ENCODE measurements at regions not wholly inside any gene's neighbourhood (a gene's known extent, or its start where the extent isn't known, plus 50 kb on each side); places are given as distances from the start of the nearest gene placed in this dataset.
"Not testable (repeated sequence)": the region's sequence is repeated elsewhere in the genome, so short reads cannot be mapped to it uniquely, and the experiment has no call there.

DNA sequence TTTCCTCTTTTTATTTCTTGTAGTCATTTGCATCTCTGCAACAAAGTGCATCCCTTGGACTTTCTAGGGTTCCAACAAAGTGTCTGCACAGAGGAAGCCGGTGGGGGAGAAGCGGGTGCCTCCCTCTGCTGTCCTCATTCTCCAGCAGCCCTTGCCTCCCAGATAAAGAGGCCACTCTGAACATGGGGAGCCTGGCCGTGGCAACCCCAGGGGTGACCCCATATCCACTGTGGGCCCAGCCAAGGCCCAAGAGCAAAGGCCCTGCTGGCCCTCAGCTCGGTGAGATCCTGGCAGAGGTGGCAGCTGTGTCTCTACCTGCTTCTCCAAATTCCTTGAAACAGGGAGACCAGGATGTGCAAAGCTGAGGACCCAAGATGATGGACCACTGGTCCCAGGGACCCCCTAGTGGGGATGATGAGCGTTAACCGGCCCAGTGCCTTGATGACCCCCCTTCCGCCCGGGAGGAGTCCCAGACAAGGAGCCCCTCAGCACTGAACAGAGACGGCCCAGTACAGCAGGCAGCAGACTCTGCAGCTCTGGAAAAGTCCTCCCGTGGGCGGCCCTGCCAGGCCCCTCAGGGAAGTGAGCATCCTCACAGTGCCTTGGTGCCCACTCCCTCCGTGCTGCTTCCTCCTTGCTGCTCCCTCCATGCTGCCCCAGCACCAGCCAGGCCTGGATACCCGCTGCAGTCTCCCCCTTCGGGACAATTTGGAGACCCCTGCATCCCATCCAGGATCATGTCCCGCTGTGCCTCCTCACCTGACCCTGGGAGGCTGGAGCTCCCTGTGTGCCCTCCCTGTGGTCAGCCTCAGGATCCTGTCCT is 62.5 kb downstream of the MRPL36 start:
- H3K27ac ChIP-seq (ENCODE audit: low read depth, low read length): no peak overlapping the region
- peaks cover 7% of the 10 kb centered on the region for H3K27me3 ChIP-seq (ENCODE audit: control insufficient read depth, insufficient read depth, low read length)
- no peak overlapping the region for H3K9ac ChIP-seq (ENCODE audit: low read length)
- peaks cover 12% of the 10 kb centered on the region for H3K9me3 ChIP-seq (ENCODE audit: control insufficient read depth, insufficient read depth, low read depth, low read length)
- H3K4me1 ChIP-seq (ENCODE audit: control insufficient read depth, insufficient read depth, low read length): no peaks in the 10 kb centered on the region
- no peak overlapping the region for H3K4me3 ChIP-seq (ENCODE audit: low read depth, low read length)
- no peaks in the 10 kb centered on the region for H3K36me3 ChIP-seq (ENCODE audit: control insufficient read depth, insufficient read depth, low read length)

DNA sequence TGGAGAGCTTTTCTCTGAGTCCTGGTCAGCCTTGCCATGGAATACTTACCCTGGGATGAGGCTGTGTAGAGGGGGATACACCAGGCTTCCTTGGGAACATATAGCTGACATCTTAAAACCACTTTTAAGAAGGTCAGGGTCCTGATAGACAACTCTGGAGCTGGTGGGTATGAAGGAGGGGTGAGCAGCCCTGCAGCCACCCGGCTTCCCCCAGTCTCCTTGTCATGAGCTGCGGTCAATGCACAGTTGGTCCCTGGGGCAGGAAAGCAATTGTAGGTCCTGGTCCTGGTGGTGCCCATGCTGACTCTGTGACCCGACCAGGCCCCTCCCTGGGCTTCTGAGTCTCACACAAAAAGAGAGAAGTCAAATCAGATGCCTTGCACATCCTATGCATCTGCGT is 63.6 kb downstream of the MRPL36 start:
- H3K36me3 ChIP-seq (ENCODE audit: control insufficient read depth, insufficient read depth, low read length): no peaks in the 10 kb centered on the region
- no peak overlapping the region for H3K27ac ChIP-seq (ENCODE audit: low read depth, low read length)
- no peaks in the 10 kb centered on the region for H3K4me1 ChIP-seq (ENCODE audit: control insufficient read depth, insufficient read depth, low read length)
- H3K4me3 ChIP-seq (ENCODE audit: low read depth, low read length): no peak overlapping the region
- no peak overlapping the region for H3K9ac ChIP-seq (ENCODE audit: low read length)
- H3K27me3 ChIP-seq (ENCODE audit: control insufficient read depth, insufficient read depth, low read length): peaks cover 7% of the 10 kb centered on the region
- peaks cover 12% of the 10 kb centered on the region for H3K9me3 ChIP-seq (ENCODE audit: control insufficient read depth, insufficient read depth, low read depth, low read length)

GRCh38 chr5:1735320-1735970 is 64.2 kb downstream of the MRPL36 start:
- Histone ChIP-seq H3K36me3 (ENCODE audit: control insufficient read depth, insufficient read depth, low read length) (no peaks in the 10 kb centered on the region), H3K27ac (ENCODE audit: low read depth, low read length) (no peak overlapping the region), H3K27me3 (ENCODE audit: control insufficient read depth, insufficient read depth, low read length) (peaks cover 7% of the 10 kb centered on the region), H3K9ac (ENCODE audit: low read length) (no peak overlapping the region), H3K9me3 (ENCODE audit: control insufficient read depth, insufficient read depth, low read depth, low read length) (peaks cover 12% of the 10 kb centered on the region), H3K4me1 (ENCODE audit: control insufficient read depth, insufficient read depth, low read length) (no peaks in the 10 kb centered on the region), H3K4me3 (ENCODE audit: low read depth, low read length) (no peak overlapping the region)

DNA sequence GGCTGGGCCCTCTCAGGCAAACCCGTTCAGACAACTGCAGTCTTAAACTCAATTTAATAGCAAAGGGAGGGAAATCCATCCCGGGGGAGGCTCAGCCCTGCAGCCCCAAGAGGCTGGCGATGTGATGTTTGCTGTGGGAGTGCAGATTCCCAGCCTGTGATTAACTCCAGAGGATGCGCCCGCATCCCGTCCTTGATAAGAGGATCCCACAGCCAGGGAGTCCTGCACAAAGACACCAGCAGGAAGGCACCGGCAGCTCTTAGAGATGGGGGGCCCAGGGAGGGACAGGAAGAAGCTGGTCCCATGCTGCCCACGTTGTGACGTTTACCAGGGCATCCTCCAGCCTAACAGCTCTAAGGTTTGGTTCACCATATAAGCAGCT is 64.7 kb downstream of the MRPL36 start:
- H3K4me1 ChIP-seq (ENCODE audit: control insufficient read depth, insufficient read depth, low read length): no peaks in the 10 kb centered on the region

DNA sequence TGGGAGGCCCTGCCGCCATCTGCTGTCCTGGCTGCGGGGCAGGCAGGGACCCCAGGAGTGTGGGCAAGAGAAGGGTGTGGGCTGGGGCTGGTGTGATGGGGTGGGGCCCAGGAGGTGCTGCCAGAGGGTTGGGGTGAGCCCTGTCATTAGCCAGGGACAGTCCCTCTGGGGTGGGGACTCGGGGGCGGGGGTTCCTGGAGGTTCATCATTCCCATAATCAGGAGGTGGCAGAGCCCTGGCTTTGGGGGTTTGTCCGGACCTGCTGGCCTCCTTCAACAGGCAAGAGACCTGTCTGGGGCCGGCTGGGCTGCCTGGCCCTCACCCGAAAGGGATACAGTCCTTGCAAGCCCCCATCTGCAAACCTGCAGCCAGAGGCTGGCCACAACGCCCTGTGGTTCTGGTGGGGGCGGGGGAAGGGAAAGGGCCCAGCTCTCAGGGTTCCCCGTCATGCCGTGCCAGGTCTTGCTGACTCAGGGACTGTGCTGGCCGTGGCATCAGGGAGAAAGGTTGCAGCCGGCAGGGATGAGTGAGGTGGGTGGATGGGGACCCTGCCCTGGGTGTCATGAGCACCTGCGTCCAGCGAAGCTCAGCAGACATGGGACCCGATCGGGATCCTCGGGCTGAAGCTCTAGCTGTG is 65.2 kb downstream of the MRPL36 start:
- Histone ChIP-seq H3K4me1 (ENCODE audit: control insufficient read depth, insufficient read depth, low read length) (no peaks in the 10 kb centered on the region), H3K36me3 (ENCODE audit: control insufficient read depth, insufficient read depth, low read length) (no peaks in the 10 kb centered on the region), H3K27me3 (ENCODE audit: control insufficient read depth, insufficient read depth, low read length) (peaks cover 7% of the 10 kb centered on the region), H3K27ac (ENCODE audit: low read depth, low read length) (no peak overlapping the region), H3K9me3 (ENCODE audit: control insufficient read depth, insufficient read depth, low read depth, low read length) (peaks cover 6% of the 10 kb centered on the region; the same call in 1 of the 2 replicates), H3K4me3 (ENCODE audit: low read depth, low read length) (no peak overlapping the region), H3K9ac (ENCODE audit: low read length) (no peak overlapping the region)

More for the DNA sequence above, 64.7 kb downstream of the MRPL36 start:
- Histone ChIP-seq H3K27me3 (ENCODE audit: control insufficient read depth, insufficient read depth, low read length) (peaks cover 7% of the 10 kb centered on the region), H3K36me3 (ENCODE audit: control insufficient read depth, insufficient read depth, low read length) (no peaks in the 10 kb centered on the region), H3K4me3 (ENCODE audit: low read depth, low read length) (no peak overlapping the region), H3K9me3 (ENCODE audit: control insufficient read depth, insufficient read depth, low read depth, low read length) (peaks cover 11% of the 10 kb centered on the region), H3K27ac (ENCODE audit: low read depth, low read length) (no peak overlapping the region), H3K9ac (ENCODE audit: low read length) (no peak overlapping the region)

- Histone ChIP-seq H3K36me3 (ENCODE audit: control insufficient read depth, insufficient read depth, low read length) (no peaks in the 10 kb centered on the region), H3K4me1 (ENCODE audit: control insufficient read depth, insufficient read depth, low read length) (no peaks in the 10 kb centered on the region), H3K9me3 (ENCODE audit: control insufficient read depth, insufficient read depth, low read depth, low read length) (no peaks in the 10 kb centered on the region), H3K9ac (ENCODE audit: low read length) (no peak overlapping the region), H3K27me3 (ENCODE audit: control insufficient read depth, insufficient read depth, low read length) (peaks cover 7% of the 10 kb centered on the region), H3K4me3 (ENCODE audit: low read depth, low read length) (no peak overlapping the region), H3K27ac (ENCODE audit: low read depth, low read length) (no peak overlapping the region)
Observed at GRCh38 chr5:1733369-1733768, 66.3 kb downstream of the MRPL36 start.

GRCh38 chr5:1732945-1733344 is 66.7 kb downstream of the MRPL36 start:
- H3K27me3 ChIP-seq (ENCODE audit: control insufficient read depth, insufficient read depth, low read length): peaks cover 7% of the 10 kb centered on the region
- H3K4me3 ChIP-seq (ENCODE audit: low read depth, low read length): no peak overlapping the region
- no peak overlapping the region for H3K9ac ChIP-seq (ENCODE audit: low read length)
- no peaks in the 10 kb centered on the region for H3K36me3 ChIP-seq (ENCODE audit: control insufficient read depth, insufficient read depth, low read length)
- no peaks in the 10 kb centered on the region for H3K9me3 ChIP-seq (ENCODE audit: control insufficient read depth, insufficient read depth, low read depth, low read length)
- no peak overlapping the region for H3K27ac ChIP-seq (ENCODE audit: low read depth, low read length)
- no peaks in the 10 kb centered on the region for H3K4me1 ChIP-seq (ENCODE audit: control insufficient read depth, insufficient read depth, low read length)

DNA sequence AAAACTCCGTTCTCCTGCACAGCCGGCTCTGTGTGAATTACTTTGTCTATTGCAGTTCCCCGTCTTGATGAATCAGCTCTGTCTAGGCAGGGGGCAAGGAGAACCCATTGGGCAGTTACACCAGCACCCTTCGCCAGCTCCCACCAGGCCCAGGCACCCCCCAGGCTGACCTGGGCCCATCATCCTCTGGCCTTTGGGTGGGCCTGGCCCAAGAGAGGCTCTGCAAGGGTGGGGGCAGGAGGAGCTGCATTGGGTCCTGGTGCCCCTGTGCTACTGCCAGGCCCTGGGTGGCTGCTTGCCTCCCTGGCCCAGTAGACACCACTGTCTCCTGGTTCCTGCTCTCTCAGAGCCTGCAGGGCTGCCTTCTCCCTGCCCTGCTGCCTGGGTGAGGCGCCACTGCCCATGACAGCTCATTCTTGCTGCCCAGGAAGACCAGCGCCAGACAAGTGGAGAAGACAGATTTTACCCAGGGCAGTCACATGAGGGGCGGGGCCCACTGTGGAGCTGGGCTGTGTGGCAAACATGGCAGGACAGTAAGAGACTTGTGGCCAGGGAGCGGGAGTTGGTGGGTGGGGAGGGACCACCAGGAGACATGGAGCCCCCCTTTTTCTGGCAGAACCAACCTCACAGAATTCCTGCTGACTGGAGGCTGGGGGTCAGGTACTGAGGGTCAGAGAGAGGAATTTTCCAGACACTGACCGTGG is 67.2 kb downstream of the MRPL36 start:
- Histone ChIP-seq H3K27me3 (ENCODE audit: control insufficient read depth, insufficient read depth, low read length) (peaks cover 7% of the 10 kb centered on the region), H3K9me3 (ENCODE audit: control insufficient read depth, insufficient read depth, low read depth, low read length) (no peaks in the 10 kb centered on the region), H3K4me1 (ENCODE audit: control insufficient read depth, insufficient read depth, low read length) (no peaks in the 10 kb centered on the region), H3K9ac (ENCODE audit: low read length) (no peak overlapping the region), H3K4me3 (ENCODE audit: low read depth, low read length) (no peak overlapping the region), H3K36me3 (ENCODE audit: control insufficient read depth, insufficient read depth, low read length) (no peaks in the 10 kb centered on the region), H3K27ac (ENCODE audit: low read depth, low read length) (no peak overlapping the region)

DNA sequence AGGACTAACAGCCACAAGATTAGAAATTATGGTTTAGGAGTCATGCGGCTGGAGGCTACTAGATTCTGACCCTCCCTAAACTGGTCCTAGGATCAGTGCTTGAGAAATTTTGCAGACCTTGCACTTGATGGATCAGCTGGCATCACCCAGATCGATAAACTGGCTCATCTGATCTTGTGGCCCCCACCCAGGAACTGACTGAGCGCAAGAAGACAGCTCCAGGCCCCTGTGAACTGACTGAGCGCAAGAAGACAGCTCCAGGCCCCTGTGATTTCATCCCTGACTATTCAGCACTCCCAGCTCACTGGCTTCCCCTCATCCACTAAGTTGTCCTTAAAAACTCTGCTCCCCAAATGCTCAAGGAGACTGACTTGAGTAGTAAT is 67.8 kb downstream of the MRPL36 start:
- H3K27me3 ChIP-seq (ENCODE audit: control insufficient read depth, insufficient read depth, low read length); H3K27ac ChIP-seq (ENCODE audit: low read depth, low read length); H3K4me1 ChIP-seq (ENCODE audit: control insufficient read depth, insufficient read depth, low read length); H3K36me3 ChIP-seq (ENCODE audit: control insufficient read depth, insufficient read depth, low read length); H3K9ac ChIP-seq (ENCODE audit: low read length); H3K9me3 ChIP-seq (ENCODE audit: control insufficient read depth, insufficient read depth, low read depth, low read length); H3K4me3 ChIP-seq (ENCODE audit: low read depth, low read length): not testable (repeated sequence)

DNA sequence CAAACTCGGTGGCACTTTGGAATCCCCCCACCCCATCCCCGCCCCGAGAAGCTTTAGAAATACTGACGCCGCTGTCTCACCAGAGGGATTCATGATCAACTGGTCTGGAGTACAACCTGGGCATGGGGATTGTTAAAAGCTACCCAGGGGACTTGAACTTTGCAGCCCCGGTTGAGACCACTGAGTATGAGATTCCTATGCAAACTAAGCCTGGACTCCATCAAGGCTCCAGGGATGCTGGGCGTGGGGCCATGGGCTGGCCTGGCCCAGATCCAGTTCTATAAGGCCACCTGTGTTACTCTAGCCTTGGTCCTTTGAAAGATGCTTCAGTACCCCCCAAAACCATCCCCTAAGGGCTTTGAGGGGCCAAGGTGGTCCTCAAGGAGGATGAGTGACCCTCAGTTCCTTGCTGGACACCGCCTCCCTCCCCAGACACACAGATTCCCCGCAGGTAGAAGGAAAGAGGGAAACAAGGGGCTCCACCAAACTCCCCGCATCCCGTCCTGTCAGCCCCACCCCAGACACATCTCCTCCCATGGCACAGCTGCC is 68.5 kb downstream of the MRPL36 start:
- no peak overlapping the region for H3K9ac ChIP-seq (ENCODE audit: low read length)
- no peaks in the 10 kb centered on the region for H3K36me3 ChIP-seq (ENCODE audit: control insufficient read depth, insufficient read depth, low read length)
- no peak overlapping the region for H3K4me3 ChIP-seq (ENCODE audit: low read depth, low read length)
- peaks cover 2% of the 10 kb centered on the region for H3K4me1 ChIP-seq (ENCODE audit: control insufficient read depth, insufficient read depth, low read length)
- H3K27me3 ChIP-seq (ENCODE audit: control insufficient read depth, insufficient read depth, low read length): peaks cover 9% of the 10 kb centered on the region
- no peaks in the 10 kb centered on the region for H3K9me3 ChIP-seq (ENCODE audit: control insufficient read depth, insufficient read depth, low read depth, low read length)
- no peak overlapping the region for H3K27ac ChIP-seq (ENCODE audit: low read depth, low read length)

Data from HUES6 (cell line).